Kidney epithelial cell (primary cell): ENCODE measurements at regions not wholly inside any gene's neighbourhood (a gene's known extent, or its start where the extent isn't known, plus 50 kb on each side); places are given as distances from the start of the nearest gene placed in this dataset.

Experiments used
- DNase-seq: peaks from one replicate; pipeline ENCODE4 v3.0.0-alpha.2; 2010; ENCODE audit warnings: low read depth
- H3K27me3 ChIP-seq: 2 replicates; pipeline ENCODE4 v1.6.0; 2011; ENCODE audit warnings: low read length; ENCODE audit not compliant: control insufficient read depth, insufficient read depth
- H3K36me3 ChIP-seq: 2 replicates; pipeline ENCODE4 v1.5.1; 2011; ENCODE audit warnings: low read length; ENCODE audit not compliant: control insufficient read depth, insufficient read depth
- H3K4me3 ChIP-seq: 2 replicates; pipeline ENCODE4 v1.5.1; 2011; ENCODE audit warnings: low read depth, mild to moderate bottlenecking, control low read depth, low read length
- CTCF ChIP-seq: IDR thresholded peaks from 2 replicates; pipeline ENCODE4 v1.5.1; 2011; ENCODE audit warnings: mild to moderate bottlenecking, moderate library complexity, low read length, control low read depth, inconsistent platforms; ENCODE audit not compliant: insufficient read depth, poor library complexity, severe bottlenecking

GRCh38 chr6:87959083-87959482, 88.6 kb upstream of the SPACA1 start:
- Histone ChIP-seq H3K36me3 (no peaks in the 10 kb centered on the region), H3K27me3 (no peaks in the 10 kb centered on the region), H3K4me3 (no peak overlapping the region)
- no peak for TF ChIP-seq CTCF
- no peak for DNase-seq

GRCh38 chr6:87951751-87952150, 95.9 kb upstream of the SPACA1 start:
- no peak for TF ChIP-seq CTCF
- DNase-seq = no peak
- Histone ChIP-seq H3K27me3 (no peaks in the 10 kb centered on the region), H3K36me3 (no peaks in the 10 kb centered on the region), H3K4me3 (no peak overlapping the region)

- H3K36me3 ChIP-seq = no peaks in the 10 kb centered on the region
- TF ChIP-seq CTCF = no peak
- no peak for DNase-seq
- no peaks in the 10 kb centered on the region for H3K27me3 ChIP-seq
- no peak overlapping the region for H3K4me3 ChIP-seq
Measured at GRCh38 chr6:87950614-87951013, 97.0 kb upstream of the SPACA1 start.

- H3K4me3 ChIP-seq = no peak overlapping the region
- H3K36me3 ChIP-seq = no peaks in the 10 kb centered on the region
- no peak for DNase-seq
- TF ChIP-seq CTCF = no peak
- H3K27me3 ChIP-seq = no peaks in the 10 kb centered on the region
Measured at GRCh38 chr6:87949194-87949593, 98.4 kb upstream of the SPACA1 start.

- no peak overlapping the region for H3K4me3 ChIP-seq
- TF ChIP-seq CTCF = no peak
- no peaks in the 10 kb centered on the region for H3K27me3 ChIP-seq
- no peak for DNase-seq
- H3K36me3 ChIP-seq = no peaks in the 10 kb centered on the region
Measured at GRCh38 chr6:87946669-87947068, 101.0 kb upstream of the SPACA1 start.

GRCh38 chr6:87945966-87946365, 101.7 kb upstream of the SPACA1 start:
- H3K4me3 ChIP-seq = no peak overlapping the region
- no peaks in the 10 kb centered on the region for H3K36me3 ChIP-seq
- no peak for TF ChIP-seq CTCF
- DNase-seq = no peak
- no peaks in the 10 kb centered on the region for H3K27me3 ChIP-seq
